ENCODE measurements at regions not wholly inside any gene's neighbourhood (a gene's known extent, or its start where the extent isn't known, plus 50 kb on each side); places are given as distances from the start of the nearest gene placed in this dataset.
"Not testable (repeated sequence)": the region's sequence is repeated elsewhere in the genome, so short reads cannot be mapped to it uniquely, and the experiment has no call there.

DNA sequence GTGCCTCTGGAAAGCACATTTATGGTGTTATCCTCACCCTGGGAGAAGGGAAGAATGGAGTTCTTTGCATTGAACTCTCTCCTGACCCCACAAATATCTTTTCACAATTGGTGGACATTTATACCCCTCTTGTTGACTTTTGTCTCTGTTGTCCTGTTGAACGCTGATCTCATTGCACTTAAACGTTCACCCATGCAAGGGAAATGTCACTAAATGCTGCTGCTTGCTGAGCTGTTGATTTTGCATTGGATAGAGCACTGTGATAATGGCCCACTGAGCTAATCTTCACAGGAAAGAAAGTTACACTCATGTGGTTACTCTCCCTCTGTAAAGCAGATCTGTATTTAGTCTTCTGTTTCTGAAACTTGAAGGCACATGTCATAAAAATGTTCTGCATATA is 133.4 kb downstream of the FZD1 start:
- Histone ChIP-seq H3K36me3 (ENCODE audit: control insufficient read depth, insufficient read depth, low read length) (no peaks in the 10 kb centered on the region), H3K4me3 (ENCODE audit: low read depth, low read length) (no peak overlapping the region), H3K27me3 (ENCODE audit: control insufficient read depth, insufficient read depth, low read length) (no peaks in the 10 kb centered on the region)
- FAIRE-seq (no peak), DNase-seq (ENCODE audit: low read depth) (no peak)
- TF ChIP-seq, protein P1, sequence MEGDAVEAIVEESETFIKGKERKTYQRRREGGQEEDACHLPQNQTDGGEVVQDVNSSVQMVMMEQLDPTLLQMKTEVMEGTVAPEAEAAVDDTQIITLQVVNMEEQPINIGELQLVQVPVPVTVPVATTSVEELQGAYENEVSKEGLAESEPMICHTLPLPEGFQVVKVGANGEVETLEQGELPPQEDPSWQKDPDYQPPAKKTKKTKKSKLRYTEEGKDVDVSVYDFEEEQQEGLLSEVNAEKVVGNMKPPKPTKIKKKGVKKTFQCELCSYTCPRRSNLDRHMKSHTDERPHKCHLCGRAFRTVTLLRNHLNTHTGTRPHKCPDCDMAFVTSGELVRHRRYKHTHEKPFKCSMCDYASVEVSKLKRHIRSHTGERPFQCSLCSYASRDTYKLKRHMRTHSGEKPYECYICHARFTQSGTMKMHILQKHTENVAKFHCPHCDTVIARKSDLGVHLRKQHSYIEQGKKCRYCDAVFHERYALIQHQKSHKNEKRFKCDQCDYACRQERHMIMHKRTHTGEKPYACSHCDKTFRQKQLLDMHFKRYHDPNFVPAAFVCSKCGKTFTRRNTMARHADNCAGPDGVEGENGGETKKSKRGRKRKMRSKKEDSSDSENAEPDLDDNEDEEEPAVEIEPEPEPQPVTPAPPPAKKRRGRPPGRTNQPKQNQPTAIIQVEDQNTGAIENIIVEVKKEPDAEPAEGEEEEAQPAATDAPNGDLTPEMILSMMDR (IDR thresholded peaks at IDR 0.05; ENCODE audit: insufficient read depth, low read length, severe bottlenecking): no peak

DNA sequence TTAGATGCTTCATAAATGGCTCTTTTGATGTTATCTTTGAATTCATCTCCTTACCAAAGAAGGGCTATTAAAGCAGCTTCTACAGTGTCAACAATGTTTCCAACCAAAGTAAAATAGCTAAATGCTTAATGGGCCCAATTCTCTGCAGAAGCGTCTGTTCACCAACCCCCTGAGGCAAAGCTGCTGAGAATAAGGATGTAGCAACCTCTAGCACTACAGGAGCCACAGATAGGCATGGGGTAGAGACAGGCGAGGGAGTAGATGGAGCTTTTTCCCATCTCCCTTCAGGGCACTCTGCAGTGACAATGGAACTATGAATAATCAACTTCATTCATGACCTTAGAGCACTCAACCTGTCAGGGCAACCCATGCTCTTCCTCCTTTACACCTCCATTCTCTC is 134.1 kb downstream of the FZD1 start:
- H3K36me3 ChIP-seq (ENCODE audit: control insufficient read depth, insufficient read depth, low read length): no peaks in the 10 kb centered on the region
- no peak for DNase-seq (ENCODE audit: low read depth)
- no peak overlapping the region for H3K4me3 ChIP-seq (ENCODE audit: low read depth, low read length)
- TF ChIP-seq, protein P1 (IDR thresholded peaks at IDR 0.05; ENCODE audit: insufficient read depth, low read length, severe bottlenecking): no peak
- H3K27me3 ChIP-seq (ENCODE audit: control insufficient read depth, insufficient read depth, low read length): no peaks in the 10 kb centered on the region
- no peak for FAIRE-seq

DNA sequence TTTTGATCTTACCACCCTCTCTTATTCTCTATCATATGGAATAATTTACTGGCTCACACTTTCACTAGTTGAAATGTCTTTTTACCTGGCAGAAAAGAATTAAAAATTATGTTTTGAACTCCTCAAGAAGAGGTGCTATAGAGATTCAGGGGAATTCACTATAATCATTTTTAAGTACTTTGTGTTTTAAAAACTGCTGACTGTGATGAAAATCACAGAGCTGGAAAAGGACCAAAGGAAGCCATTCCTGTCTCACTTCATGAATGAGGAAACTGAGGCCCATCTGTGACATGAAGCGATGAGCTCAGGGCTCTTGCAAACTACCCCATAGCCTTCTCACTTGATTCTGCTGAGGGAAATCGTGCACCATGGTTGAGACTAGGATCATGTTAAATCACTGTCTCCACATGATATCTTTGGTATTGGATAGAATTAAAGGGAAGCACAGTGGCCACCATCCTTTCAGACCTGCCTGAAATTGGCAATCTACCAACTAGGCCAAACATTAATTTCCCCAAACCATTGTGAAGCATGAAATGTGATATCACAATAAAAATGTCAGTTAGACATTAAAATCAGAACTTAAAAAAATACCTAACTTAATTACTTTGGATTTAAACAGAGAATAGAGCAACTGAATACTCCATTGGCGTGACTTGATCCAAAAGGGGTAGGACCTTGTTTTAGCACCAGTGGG is 141.0 kb downstream of the FZD1 start:
- Histone ChIP-seq H3K27me3 (ENCODE audit: control insufficient read depth, insufficient read depth, low read length) (peaks cover 3% of the 10 kb centered on the region), H3K36me3 (ENCODE audit: control insufficient read depth, insufficient read depth, low read length) (no peaks in the 10 kb centered on the region), H3K4me3 (ENCODE audit: low read depth, low read length) (no peak overlapping the region)
- DNase-seq (ENCODE audit: low read depth): no peak
- TF ChIP-seq, protein P1 (IDR thresholded peaks at IDR 0.05; ENCODE audit: insufficient read depth, low read length, severe bottlenecking): no peak
- no peak for FAIRE-seq

DNA sequence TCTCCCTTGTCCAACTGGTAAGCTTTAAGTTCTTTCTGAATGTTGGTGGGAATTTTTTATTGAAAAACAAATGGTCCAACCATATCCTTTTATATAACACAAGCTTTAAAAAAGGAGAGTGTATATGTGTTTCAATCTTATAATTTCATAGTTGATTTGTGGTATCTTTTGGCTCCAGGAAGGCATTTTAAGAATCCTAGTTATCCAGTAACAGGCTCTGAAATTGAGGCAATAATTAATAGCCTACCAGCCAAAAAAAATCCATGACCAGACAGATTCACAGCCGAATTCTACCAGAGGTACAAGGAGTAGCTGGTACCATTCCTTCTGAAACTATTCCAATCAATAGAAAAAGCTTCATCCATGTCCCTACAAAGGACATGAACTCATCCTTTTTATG is 141.6 kb downstream of the FZD1 start:
- not testable (repeated sequence) for H3K36me3 ChIP-seq (ENCODE audit: control insufficient read depth, insufficient read depth, low read length); FAIRE-seq

DNA sequence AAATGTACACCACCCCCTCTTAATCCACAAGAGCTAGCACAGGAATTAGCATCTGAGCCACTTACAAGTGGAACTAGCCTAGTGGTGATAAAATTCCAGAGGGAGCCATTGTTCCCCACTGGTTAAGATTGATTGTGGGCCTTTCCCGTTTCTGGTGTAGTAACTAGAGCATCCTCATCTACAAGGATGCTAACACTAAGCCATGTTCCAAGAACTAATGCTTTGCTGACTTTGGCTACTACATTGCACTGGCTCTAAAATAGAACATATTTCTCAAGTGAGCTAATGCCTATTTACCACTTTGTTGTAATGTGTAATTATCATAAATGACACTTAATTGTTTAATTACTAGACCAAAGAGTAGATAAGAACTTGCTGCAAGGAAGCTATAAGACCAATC is 143.7 kb downstream of the FZD1 start:
- Histone ChIP-seq H3K27me3 (ENCODE audit: control insufficient read depth, insufficient read depth, low read length) (peaks cover 3% of the 10 kb centered on the region), H3K4me3 (ENCODE audit: low read depth, low read length) (no peak overlapping the region), H3K36me3 (ENCODE audit: control insufficient read depth, insufficient read depth, low read length) (no peaks in the 10 kb centered on the region)
- DNase-seq (ENCODE audit: low read depth): no peak
- no peak for FAIRE-seq
- TF ChIP-seq, protein P1 (IDR thresholded peaks at IDR 0.05; ENCODE audit: insufficient read depth, low read length, severe bottlenecking): no peak

More for the DNA sequence above, 141.6 kb downstream of the FZD1 start:
- H3K27me3 ChIP-seq (ENCODE audit: control insufficient read depth, insufficient read depth, low read length); DNase-seq (ENCODE audit: low read depth); H3K4me3 ChIP-seq (ENCODE audit: low read depth, low read length): not testable (repeated sequence)

DNA sequence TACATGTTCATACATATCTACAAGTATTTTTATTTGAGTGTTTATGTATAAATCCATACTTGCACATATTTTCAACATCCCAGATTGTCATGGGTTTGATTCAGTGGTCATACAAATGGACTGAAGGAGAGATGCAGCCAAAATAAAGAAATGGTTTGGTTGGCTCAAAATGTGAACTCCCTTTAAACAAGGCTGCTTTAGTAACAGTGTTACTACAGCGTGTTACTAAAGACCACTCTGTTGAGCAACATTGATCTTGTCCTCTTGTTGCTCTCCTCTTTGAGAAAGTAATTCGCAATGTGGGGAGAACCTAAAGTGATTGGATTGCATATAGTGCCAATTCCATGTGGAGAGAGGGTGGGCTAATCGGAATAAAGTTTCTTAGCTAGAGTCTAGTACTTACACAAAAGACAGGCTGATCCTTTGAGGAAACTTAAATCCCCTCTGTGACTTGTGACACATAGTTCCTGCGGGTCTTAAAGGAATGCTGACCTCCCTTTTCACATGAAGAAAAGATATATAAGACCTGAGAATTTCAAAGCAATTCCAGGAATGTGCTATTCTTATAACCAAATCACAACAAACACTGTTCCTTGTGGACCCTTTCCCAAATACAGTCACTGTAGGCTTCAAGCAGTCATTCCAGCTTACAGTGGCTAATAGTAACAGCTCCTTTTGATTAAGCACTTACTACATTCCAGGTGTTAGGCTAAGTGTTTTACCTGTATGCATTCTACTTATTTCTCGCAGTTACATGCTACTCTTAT is 144.3 kb downstream of the FZD1 start:
- H3K36me3 ChIP-seq (ENCODE audit: control insufficient read depth, insufficient read depth, low read length): no peaks in the 10 kb centered on the region
- peaks cover 3% of the 10 kb centered on the region for H3K27me3 ChIP-seq (ENCODE audit: control insufficient read depth, insufficient read depth, low read length)
- TF ChIP-seq, protein P1 (IDR thresholded peaks at IDR 0.05; ENCODE audit: insufficient read depth, low read length, severe bottlenecking): no peak
- H3K4me3 ChIP-seq (ENCODE audit: low read depth, low read length): no peak overlapping the region
- no peak for FAIRE-seq
- no peak for DNase-seq (ENCODE audit: low read depth)
